Motor neuron (in vitro differentiated cells): ENCODE measurements at regions not wholly inside any gene's neighbourhood (a gene's known extent, or its start where the extent isn't known, plus 50 kb on each side); places are given as distances from the start of the nearest gene placed in this dataset.
A peak's percentile ranks its signal among the peaks of the same experiment; 100 is the strongest.
"Not testable (repeated sequence)": the region's sequence is repeated elsewhere in the genome, so short reads cannot be mapped to it uniquely, and the experiment has no call there.

Source experiments
- ATAC-seq, 8 experiments: fragments of 200-7000 bp; cut with Tn5 transposase; replicated peaks in 6 of 8; 2 replicates each; pipeline ENCODE4 v1.8.0; 2021; ENCODE audit warnings: mild to moderate bottlenecking in 8 of 8, moderate library complexity in 8 of 8
- H3K27ac ChIP-seq, 2 donors: fragments of 250-450 bp; sonication (Bioruptor Pico); 2 replicates each; pipeline ENCODE4 v1.9.0; 2021; ENCODE audit warnings: antibody characterized with exemption in 2 of 2, mild to moderate bottlenecking in 2 of 2, moderate library complexity in 1 of 2
- H3K4me1 ChIP-seq, 2 donors: fragments of 250-450 bp; sonication (Bioruptor Pico); replicated peaks in 1 of 2; 2 replicates each; pipeline ENCODE4 v1.6.1; 2021; ENCODE audit warnings: antibody characterized with exemption in 2 of 2, mild to moderate bottlenecking in 2 of 2, moderate library complexity in 1 of 2
- H3K4me3 ChIP-seq, 5 donors: fragments of 250-450 bp; sonication (Bioruptor Pico); 2 replicates each; pipeline ENCODE4 v1.9.0; 2021; ENCODE audit warnings: antibody characterized with exemption in 5 of 5, mild to moderate bottlenecking in 5 of 5, moderate library complexity in 4 of 5
- WGBS, 10 experiments: fragments of 450-650 bp; shearing (Covaris generic); methylation state at CpG; one replicate each; pipeline ENCODE4 v1.0.0; 2022; 5-methylcytosine and 5-hydroxymethylcytosine counted together
- in situ Hi-C, 9 experiments: fragments of 400-800 bp; cut with MboI; loops; one replicate each; pipeline ENCODE4 v1.15.0; 2021; ENCODE audit warnings: low sequenced_read_pairs in 9 of 9, low pct_unique_long_range_greater_than_20kb in 2 of 9; ENCODE audit not compliant: unreplicated experiment in 9 of 9

GRCh38 chr13:58298556-58299135, 667.1 kb downstream of the PCDH17 start:
- ATAC-seq = no peak
- in situ Hi-C loops = no loop called here
- Histone ChIP-seq H3K27ac (no peak overlapping the region), H3K4me1 (peaks cover 0 to 18% of the 10 kb centered on the region in 2 donors), H3K4me3 (no peak overlapping the region)
- WGBS, 10 experiments = 4 to 100% (median 80%) methylated on average over 1 to 4 of the region's 4 CpGs; no CpG with 5 or more reads in 1 of the 10 experiments

GRCh38 chr13:58300224-58300623, 668.7 kb downstream of the PCDH17 start:
- Histone ChIP-seq H3K4me3 (no peak overlapping the region), H3K27ac (no peak overlapping the region), H3K4me1 (peaks cover 0 to 18% of the 10 kb centered on the region in 2 donors)
- in situ Hi-C loops = no loop called here
- ATAC-seq = no peak

GRCh38 chr13:58300974-58301681, 669.6 kb downstream of the PCDH17 start:
- in situ Hi-C loops = no loop called here
- 20 to 100% (median 83%) methylated on average over 1 of the region's 1 CpG; no CpG with 5 or more reads in 2 of the 10 experiments for WGBS, 10 experiments
- H3K27ac ChIP-seq = no peak overlapping the region

GRCh38 chr13:58302349-58302748, 670.8 kb downstream of the PCDH17 start:
- Histone ChIP-seq H3K4me3 (no peak overlapping the region), H3K4me1 (peaks cover 0 to 6% of the 10 kb centered on the region in 2 donors), H3K27ac (no peak overlapping the region)
- in situ Hi-C loops = no loop called here
- 0 to 100% (median 86%) methylated on average over 1 to 2 of the region's 2 CpGs for WGBS, 10 experiments
- no peak for ATAC-seq

More at GRCh38 chr13:58300974-58301681, 669.6 kb downstream of the PCDH17 start:
- H3K4me1 ChIP-seq = peaks cover 0 to 17% of the 10 kb centered on the region in 2 donors
- H3K4me3 ChIP-seq = no peak overlapping the region
- ATAC-seq = peak in 4 of 8 experiments; percentile 16 to 23 (median 18)

GRCh38 chr13:58306062-58306461, 674.5 kb downstream of the PCDH17 start:
- H3K4me1 ChIP-seq = no peaks in the 10 kb centered on the region
- peak in 4 of 8 experiments; percentile 38 to 76 (median 50) for ATAC-seq

DNA sequence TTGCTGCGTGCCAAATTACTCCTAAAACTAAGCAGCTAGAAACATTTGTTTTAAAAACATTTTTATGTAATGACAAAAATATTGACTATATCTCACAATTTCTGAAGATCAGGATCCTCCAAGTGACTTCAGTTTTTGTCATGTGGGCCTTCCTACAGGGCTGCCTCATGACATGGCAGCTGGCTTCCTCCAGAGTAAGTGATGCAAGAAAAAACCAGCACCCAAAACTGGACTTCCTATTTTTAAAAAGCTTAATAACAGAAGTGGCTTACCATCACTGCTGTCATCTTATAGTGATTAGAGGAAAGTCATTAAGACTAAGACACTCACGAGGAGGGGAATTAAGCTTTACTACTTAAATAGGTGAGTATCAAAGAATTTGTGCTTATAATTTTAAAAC, 681.7 kb downstream of the PCDH17 start:
- no peaks in the 10 kb centered on the region for H3K4me1 ChIP-seq
- no peak overlapping the region for H3K27ac ChIP-seq
- ATAC-seq = no peak
- in situ Hi-C loops = no loop called here
- no peak overlapping the region for H3K4me3 ChIP-seq
- 0 to 100% (median 50%) methylated on average over 1 to 2 of the region's 2 CpGs; no CpG with 5 or more reads in 3 of the 10 experiments for WGBS, 10 experiments

More at GRCh38 chr13:58306062-58306461, 674.5 kb downstream of the PCDH17 start:
- in situ Hi-C loops = no loop called here
- Histone ChIP-seq H3K27ac (no peak overlapping the region), H3K4me3 (no peak overlapping the region)
- 0 to 100% (median 76%) methylated on average over 1 of the region's 1 CpG; no CpG with 5 or more reads in 4 of the 10 experiments for WGBS, 10 experiments

- in situ Hi-C loops = no loop called here
- Histone ChIP-seq H3K4me1 (no peaks in the 10 kb centered on the region), H3K27ac (no peak overlapping the region), H3K4me3 (no peak overlapping the region)
- no peak for ATAC-seq
- 60 to 100% (median 77%) methylated on average over 1 to 2 of the region's 50 CpGs; no CpG with 5 or more reads in 6 of the 10 experiments for WGBS, 10 experiments
These were observed 687.1 kb downstream of the PCDH17 start for GRCh38 chr13:58318495-58319167.

DNA sequence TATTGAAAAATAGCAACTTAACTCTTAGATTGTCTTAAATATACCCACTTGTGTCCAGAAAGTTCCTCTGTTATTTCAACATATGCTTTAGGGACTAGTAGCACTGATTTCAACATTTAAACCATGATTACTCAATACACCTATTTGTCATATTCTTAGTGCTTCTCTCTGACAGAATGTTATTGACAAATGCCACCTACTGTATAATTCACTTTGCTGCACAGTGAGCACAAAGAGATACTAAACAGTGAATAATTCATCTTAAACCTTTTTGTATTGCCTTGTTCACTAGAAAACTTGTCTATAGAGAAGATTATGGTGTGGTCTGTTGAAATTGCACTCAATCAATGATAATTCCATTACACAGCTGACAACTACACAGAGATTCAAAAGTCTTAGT, 692.6 kb downstream of the PCDH17 start:
- H3K4me3 ChIP-seq = no peak overlapping the region
- peak in 5 of 8 experiments; percentile 19 to 66 (median 41) for ATAC-seq
- no peak overlapping the region for H3K27ac ChIP-seq
- H3K4me1 ChIP-seq = peaks cover 0 to 4% of the 10 kb centered on the region in 2 donors
- in situ Hi-C loops = no loop called here

DNA sequence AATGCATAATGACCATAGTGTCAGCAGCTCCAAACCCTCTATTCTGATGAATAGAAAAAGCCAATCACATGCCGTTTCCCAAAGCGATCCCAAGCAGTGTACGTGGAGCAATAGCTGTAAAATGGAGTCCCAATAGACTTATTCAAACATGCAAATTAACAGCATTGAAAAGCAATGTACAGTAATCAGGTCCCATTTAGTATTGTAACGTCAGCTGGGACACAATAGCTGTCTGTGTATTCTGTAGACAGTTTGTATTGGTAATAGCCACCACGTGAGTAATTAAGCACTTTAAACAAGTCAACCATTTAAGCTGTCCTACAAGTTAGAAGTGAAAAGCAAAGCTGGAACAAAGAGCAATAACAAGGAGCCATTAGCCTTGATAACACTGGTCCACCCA, 698.2 kb downstream of the PCDH17 start:
- Histone ChIP-seq H3K4me3 (no peak overlapping the region), H3K4me1 (no peaks in the 10 kb centered on the region), H3K27ac (no peak overlapping the region)
- 7 to 82% (median 63%) methylated on average over 1 to 5 of the region's 5 CpGs; no CpG with 5 or more reads in 2 of the 10 experiments for WGBS, 10 experiments
- in situ Hi-C loops = no loop called here
- ATAC-seq = peak in 4 of 8 experiments; percentile 21 to 53 (median 27)

GRCh38 chr13:58340895-58341294, 709.4 kb downstream of the PCDH17 start:
- Histone ChIP-seq H3K27ac (no peak overlapping the region), H3K4me1 (peaks cover 0 to 2% of the 10 kb centered on the region in 2 donors), H3K4me3 (no peak overlapping the region)
- no peak for ATAC-seq
- in situ Hi-C loops = no loop called here

DNA sequence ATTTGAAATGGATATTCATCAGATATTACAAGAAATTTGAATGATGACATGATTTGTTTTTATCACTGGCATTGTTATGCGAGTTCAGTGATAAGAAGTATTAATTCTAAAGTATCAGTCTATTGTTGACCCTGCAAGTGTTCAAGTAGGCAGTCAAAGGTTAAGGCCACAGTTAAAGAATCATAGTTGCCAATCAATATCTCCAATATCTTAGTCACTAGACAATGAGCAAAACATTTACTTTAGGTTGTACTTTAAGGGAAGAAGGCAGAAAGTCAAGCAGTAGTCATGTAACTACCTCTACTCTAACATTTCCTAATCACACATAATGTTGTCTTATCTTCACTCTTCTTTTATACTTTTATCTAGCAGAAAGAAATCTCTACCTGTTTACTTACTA, 709.8 kb downstream of the PCDH17 start:
- 0 to 100% (median 94%) methylated on average over 1 of the region's 1 CpG; no CpG with 5 or more reads in 5 of the 10 experiments for WGBS, 10 experiments
- peaks cover 0 to 2% of the 10 kb centered on the region in 2 donors for H3K4me1 ChIP-seq
- ATAC-seq = no peak
- in situ Hi-C loops = no loop called here
- H3K27ac ChIP-seq = no peak overlapping the region
- H3K4me3 ChIP-seq = no peak overlapping the region

- H3K27ac ChIP-seq = no peak overlapping the region
- H3K4me1 ChIP-seq = peaks cover 0 to 2% of the 10 kb centered on the region in 2 donors
- ATAC-seq = no peak
- in situ Hi-C loops = no loop called here
- H3K4me3 ChIP-seq = no peak overlapping the region
- 13 to 100% (median 61%) methylated on average over 1 to 3 of the region's 3 CpGs; no CpG with 5 or more reads in 2 of the 10 experiments for WGBS, 10 experiments
These were observed 711.5 kb downstream of the PCDH17 start for GRCh38 chr13:58343076-58343475.

- ATAC-seq, H3K4me1 ChIP-seq, H3K27ac ChIP-seq, H3K4me3 ChIP-seq, in situ Hi-C loops: not testable (repeated sequence)
- 20 to 100% (median 93%) methylated on average over 1 to 4 of the region's 9 CpGs; no CpG with 5 or more reads in 5 of the 10 experiments for WGBS, 10 experiments
These were observed 720.6 kb downstream of the PCDH17 start for GRCh38 chr13:58352100-58352499.
